Astrocyte (in vitro differentiated cells and primary cell): ENCODE measurements at regions not wholly inside any gene's neighbourhood (a gene's known extent, or its start where the extent isn't known, plus 50 kb on each side); places are given as distances from the start of the nearest gene placed in this dataset.

Experiments used
- DNase-seq: peaks from one replicate; pipeline ENCODE4 v3.0.0-alpha.2; 2010; ENCODE audit warnings: low read depth
- FAIRE-seq: peaks from 2 replicates; lab custom pipeline; 2011; peaks lifted over from hg19 to GRCh38; lab: Jason Lieb, UNC
- H2AFZ ChIP-seq: 2 replicates; pipeline ENCODE4 v1.6.0; 2012; ENCODE audit warnings: low read depth, low read length, inconsistent platforms
- H3K27ac ChIP-seq: 2 replicates; pipeline ENCODE4 v1.5.1; 2011; ENCODE audit warnings: low read depth, low read length, inconsistent platforms
- H3K27me3 ChIP-seq: 2 replicates; pipeline ENCODE4 v1.6.0; 2011; ENCODE audit warnings: low read length, inconsistent platforms; ENCODE audit not compliant: insufficient read depth
- H3K36me3 ChIP-seq: 2 replicates; pipeline ENCODE4 v1.5.1; 2011; ENCODE audit warnings: low read length, inconsistent platforms; ENCODE audit not compliant: insufficient read depth
- H3K4me1 ChIP-seq: 2 replicates; pipeline ENCODE4 v1.5.1; 2011; ENCODE audit warnings: low read length, inconsistent platforms; ENCODE audit not compliant: insufficient read depth
- H3K4me2 ChIP-seq: 2 replicates; pipeline ENCODE4 v1.6.0; 2012; ENCODE audit warnings: low read length, inconsistent platforms
- H3K4me3 ChIP-seq: 2 replicates; pipeline ENCODE4 v1.5.1; 2011; ENCODE audit warnings: low read depth, mild to moderate bottlenecking, low read length, inconsistent platforms; ENCODE audit not compliant: insufficient read depth
- H3K79me2 ChIP-seq: 2 replicates; pipeline ENCODE4 v1.6.0; 2012; ENCODE audit warnings: mild to moderate bottlenecking, low read length, inconsistent platforms; ENCODE audit not compliant: insufficient read depth
- H3K9ac ChIP-seq: 2 replicates; pipeline ENCODE4 v1.6.0; 2012; ENCODE audit warnings: mild to moderate bottlenecking, low read length, inconsistent platforms
- H3K9me3 ChIP-seq: 2 replicates; pipeline ENCODE4 v1.5.1; 2012; ENCODE audit warnings: low read depth, mild to moderate bottlenecking, low read length, inconsistent platforms; ENCODE audit not compliant: insufficient read depth
- H4K20me1 ChIP-seq: 2 replicates; pipeline ENCODE4 v1.6.0; 2012; ENCODE audit warnings: low read length, inconsistent platforms; ENCODE audit not compliant: insufficient read depth
- H3K27ac Mint-ChIP-seq: one replicate; pipeline ENCODE4 v1.8.0; 2021; ENCODE audit warnings: mild to moderate bottlenecking, mixed read lengths; ENCODE audit not compliant: unreplicated experiment
- H3K27me3 Mint-ChIP-seq: one replicate; pipeline ENCODE4 v1.8.0; 2021; ENCODE audit warnings: low read depth, mixed read lengths; ENCODE audit not compliant: unreplicated experiment
- H3K36me3 Mint-ChIP-seq: one replicate; pipeline ENCODE4 v1.8.0; 2021; ENCODE audit warnings: low read depth, mixed read lengths; ENCODE audit not compliant: unreplicated experiment
- H3K4me1 Mint-ChIP-seq: one replicate; pipeline ENCODE4 v1.8.0; 2021; ENCODE audit warnings: low read depth, mixed read lengths; ENCODE audit not compliant: unreplicated experiment
- H3K4me3 Mint-ChIP-seq: one replicate; pipeline ENCODE4 v1.8.0; 2021; ENCODE audit warnings: mild to moderate bottlenecking, moderate library complexity, mixed read lengths; ENCODE audit not compliant: unreplicated experiment
- H3K9me3 Mint-ChIP-seq: one replicate; pipeline ENCODE4 v1.8.0; 2021; ENCODE audit warnings: mild to moderate bottlenecking, mixed read lengths; ENCODE audit not compliant: unreplicated experiment
- EZH2 ChIP-seq: IDR thresholded peaks from 2 replicates; pipeline ENCODE4 v1.6.1; 2012; ENCODE audit warnings: mild to moderate bottlenecking, low read length, inconsistent platforms; ENCODE audit not compliant: insufficient read depth
- TF ChIP-seq, protein P1 (sequence below): IDR thresholded peaks from 2 replicates; pipeline ENCODE4 v1.5.1; 2011; ENCODE audit warnings: low read depth, mild to moderate bottlenecking, inconsistent platforms, low read length, moderate library complexity; ENCODE audit not compliant: insufficient read depth

DNA sequence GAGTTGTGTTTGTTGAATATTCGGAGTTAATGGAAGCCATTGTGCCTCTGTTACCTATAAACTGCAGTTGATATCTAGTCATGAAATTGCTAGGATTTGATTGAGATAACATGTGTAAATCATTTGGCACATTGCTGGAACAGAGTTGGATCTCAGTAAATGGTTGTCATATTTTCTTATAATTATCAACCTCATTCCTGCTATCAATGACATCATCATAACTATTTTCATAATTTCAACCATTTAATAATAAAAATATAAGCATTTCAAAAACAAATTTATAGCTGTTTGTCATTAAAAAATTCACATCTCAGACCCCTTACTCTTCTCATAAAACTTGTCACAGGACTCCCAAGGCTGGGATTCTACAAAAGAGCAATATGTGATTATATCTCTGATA lies 133.4 kb downstream of the PTGER3 start:
- H4K20me1 ChIP-seq = no peaks in the 10 kb centered on the region
- DNase-seq (no peak), FAIRE-seq (no peak)
- no peak overlapping the region for H3K4me3 ChIP-seq
- H3K27me3 Mint-ChIP-seq = no peaks in the 10 kb centered on the region
- no peaks in the 10 kb centered on the region for H3K9me3 ChIP-seq
- no peaks in the 10 kb centered on the region for H3K4me1 Mint-ChIP-seq
- no peak overlapping the region for H3K27ac ChIP-seq
- no peaks in the 10 kb centered on the region for H3K36me3 Mint-ChIP-seq
- no peak overlapping the region for H3K4me2 ChIP-seq
- no peak overlapping the region for H3K4me3 Mint-ChIP-seq
- H3K27me3 ChIP-seq = no peaks in the 10 kb centered on the region
- H3K9me3 Mint-ChIP-seq = no peaks in the 10 kb centered on the region
- no peak overlapping the region for H2AFZ ChIP-seq
- no peak for TF ChIP-seq EZH2
- TF ChIP-seq, protein P1, sequence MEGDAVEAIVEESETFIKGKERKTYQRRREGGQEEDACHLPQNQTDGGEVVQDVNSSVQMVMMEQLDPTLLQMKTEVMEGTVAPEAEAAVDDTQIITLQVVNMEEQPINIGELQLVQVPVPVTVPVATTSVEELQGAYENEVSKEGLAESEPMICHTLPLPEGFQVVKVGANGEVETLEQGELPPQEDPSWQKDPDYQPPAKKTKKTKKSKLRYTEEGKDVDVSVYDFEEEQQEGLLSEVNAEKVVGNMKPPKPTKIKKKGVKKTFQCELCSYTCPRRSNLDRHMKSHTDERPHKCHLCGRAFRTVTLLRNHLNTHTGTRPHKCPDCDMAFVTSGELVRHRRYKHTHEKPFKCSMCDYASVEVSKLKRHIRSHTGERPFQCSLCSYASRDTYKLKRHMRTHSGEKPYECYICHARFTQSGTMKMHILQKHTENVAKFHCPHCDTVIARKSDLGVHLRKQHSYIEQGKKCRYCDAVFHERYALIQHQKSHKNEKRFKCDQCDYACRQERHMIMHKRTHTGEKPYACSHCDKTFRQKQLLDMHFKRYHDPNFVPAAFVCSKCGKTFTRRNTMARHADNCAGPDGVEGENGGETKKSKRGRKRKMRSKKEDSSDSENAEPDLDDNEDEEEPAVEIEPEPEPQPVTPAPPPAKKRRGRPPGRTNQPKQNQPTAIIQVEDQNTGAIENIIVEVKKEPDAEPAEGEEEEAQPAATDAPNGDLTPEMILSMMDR = no peak
- no peak overlapping the region for H3K9ac ChIP-seq
- no peaks in the 10 kb centered on the region for H3K79me2 ChIP-seq
- H3K4me1 ChIP-seq = no peaks in the 10 kb centered on the region
- no peaks in the 10 kb centered on the region for H3K36me3 ChIP-seq
- H3K27ac Mint-ChIP-seq = no peak overlapping the region

DNA sequence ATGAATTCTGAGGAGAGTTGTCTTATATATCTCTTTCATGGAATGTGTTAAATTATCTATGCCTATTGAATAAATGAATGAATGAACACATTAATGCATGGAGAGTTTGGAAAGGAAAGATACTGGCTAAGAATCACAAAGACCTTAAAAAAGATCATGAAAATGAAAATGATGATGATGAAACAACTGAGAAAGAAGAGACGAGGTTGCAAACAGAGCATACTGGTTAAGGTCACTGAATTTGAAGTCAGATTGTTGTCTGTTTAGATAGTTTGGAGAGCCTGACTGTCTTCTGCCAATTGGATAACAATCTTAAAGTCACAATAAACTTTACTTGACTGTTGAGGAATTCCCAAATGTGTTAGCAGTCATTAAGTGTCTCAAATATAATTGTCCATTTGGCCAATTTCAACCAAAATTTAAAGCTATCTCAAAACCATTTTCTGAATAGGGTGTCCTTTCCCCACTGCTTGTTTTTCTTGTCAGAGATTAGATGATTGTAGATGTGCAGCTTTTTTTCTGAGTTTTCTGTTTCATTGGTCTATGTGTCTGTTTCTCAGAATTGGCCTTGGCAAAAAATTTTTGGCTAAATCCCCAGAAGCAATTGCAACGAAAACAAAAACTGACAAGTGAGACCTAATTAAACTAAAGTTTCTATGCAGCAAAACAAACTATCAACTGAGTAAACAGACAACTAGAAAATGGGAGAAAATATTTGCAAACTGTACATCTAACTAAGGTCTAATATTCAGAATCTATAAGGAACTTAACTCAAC lies 132.2 kb downstream of the PTGER3 start:
- no peak overlapping the region for H3K4me3 Mint-ChIP-seq
- Histone ChIP-seq H2AFZ (no peak overlapping the region), H3K79me2 (no peaks in the 10 kb centered on the region), H3K4me2 (no peak overlapping the region), H3K27me3 (no peaks in the 10 kb centered on the region), H3K36me3 (no peaks in the 10 kb centered on the region), H3K27ac (no peak overlapping the region), H3K4me3 (no peak overlapping the region), H3K4me1 (no peaks in the 10 kb centered on the region), H3K9me3 (no peaks in the 10 kb centered on the region), H4K20me1 (no peaks in the 10 kb centered on the region), H3K9ac (no peak overlapping the region)
- no peak for DNase-seq
- H3K27me3 Mint-ChIP-seq = no peaks in the 10 kb centered on the region
- H3K36me3 Mint-ChIP-seq = no peaks in the 10 kb centered on the region
- TF ChIP-seq, protein P1 = no peak
- TF ChIP-seq EZH2 = no peak
- H3K9me3 Mint-ChIP-seq = no peaks in the 10 kb centered on the region
- H3K4me1 Mint-ChIP-seq = no peaks in the 10 kb centered on the region
- no peak for FAIRE-seq
- H3K27ac Mint-ChIP-seq = no peak overlapping the region

DNA sequence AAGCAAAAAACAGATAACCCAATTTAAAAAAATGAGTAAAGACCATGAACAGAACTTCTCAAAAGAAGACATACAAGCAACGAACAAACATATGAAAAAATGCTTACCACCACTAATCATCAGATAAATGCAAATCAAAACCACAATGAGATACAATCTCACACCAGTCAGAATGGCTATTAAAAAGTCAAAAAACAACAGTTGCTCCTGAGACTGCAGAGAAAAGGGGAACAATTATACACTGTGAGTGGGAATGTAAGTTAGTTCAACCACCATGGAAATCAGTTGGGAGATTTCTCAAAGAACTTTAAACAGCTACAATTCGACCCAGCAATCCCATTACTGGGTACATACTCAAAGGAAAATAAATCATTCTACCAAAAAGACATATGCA lies 131.6 kb downstream of the PTGER3 start:
- no peak overlapping the region for H3K27ac ChIP-seq
- no peaks in the 10 kb centered on the region for H4K20me1 ChIP-seq
- no peaks in the 10 kb centered on the region for H3K79me2 ChIP-seq
- H2AFZ ChIP-seq = no peak overlapping the region
- TF ChIP-seq, protein P1 = no peak
- no peak for TF ChIP-seq EZH2
- DNase-seq (no peak), FAIRE-seq (no peak)
- H3K4me1 Mint-ChIP-seq = no peaks in the 10 kb centered on the region
- no peak overlapping the region for H3K4me3 ChIP-seq
- H3K27me3 ChIP-seq = no peaks in the 10 kb centered on the region
- no peak overlapping the region for H3K27ac Mint-ChIP-seq
- no peaks in the 10 kb centered on the region for H3K9me3 ChIP-seq
- no peaks in the 10 kb centered on the region for H3K36me3 Mint-ChIP-seq
- no peak overlapping the region for H3K4me3 Mint-ChIP-seq
- no peaks in the 10 kb centered on the region for H3K9me3 Mint-ChIP-seq
- H3K27me3 Mint-ChIP-seq = no peaks in the 10 kb centered on the region
- no peak overlapping the region for H3K9ac ChIP-seq
- no peaks in the 10 kb centered on the region for H3K36me3 ChIP-seq
- H3K4me2 ChIP-seq = no peak overlapping the region
- no peaks in the 10 kb centered on the region for H3K4me1 ChIP-seq
